ENCODE measurements at regions not wholly inside any gene's neighbourhood (a gene's known extent, or its start where the extent isn't known, plus 50 kb on each side); places are given as distances from the start of the nearest gene placed in this dataset.
A peak's percentile ranks its signal among the peaks of the same experiment; 100 is the strongest.
"Not testable (repeated sequence)": the region's sequence is repeated elsewhere in the genome, so short reads cannot be mapped to it uniquely, and the experiment has no call there.

GRCh38 chr5:14928661-14929060 is 57.1 kb upstream of the ANKH start:
- DNase-seq, result no peak

GRCh38 chr5:14925326-14925725 is 53.7 kb upstream of the ANKH start:
- DNase-seq, result peak in 1 of 2 experiments; percentile 32

DNA sequence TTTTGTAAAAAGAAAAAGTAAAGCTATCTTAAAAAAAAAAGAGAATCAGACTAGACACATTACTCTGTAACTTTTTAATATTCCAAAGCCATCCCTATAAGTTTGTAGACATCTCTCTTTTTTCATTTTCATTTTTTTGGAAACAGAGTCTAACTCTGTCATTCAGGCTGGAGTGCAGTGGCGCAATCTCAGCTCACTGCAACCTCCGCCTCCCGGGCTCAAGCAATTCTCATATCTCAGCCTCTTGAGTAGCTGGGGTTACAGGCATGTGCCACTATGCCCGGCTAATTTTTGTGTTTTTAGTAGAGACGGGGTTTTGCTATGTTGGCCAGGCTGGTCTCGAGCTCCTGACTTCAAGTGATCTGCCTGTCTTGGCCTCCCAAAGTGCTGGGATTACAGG is 51.4 kb upstream of the ANKH start:
- DNase-seq, result not testable (repeated sequence)

- no peak for DNase-seq
These were observed 50.9 kb upstream of the ANKH start for GRCh38 chr5:14922456-14922855.

All from NCI-H2081 (cell line).